ENCODE measurements at regions not wholly inside any gene's neighbourhood (a gene's known extent, or its start where the extent isn't known, plus 50 kb on each side); places are given as distances from the start of the nearest gene placed in this dataset.

- TF ChIP-seq POLR2AphosphoS5 (IDR thresholded peaks at IDR 0.05; ENCODE audit: borderline replicate concordance, low read depth, low read length): no peak
- TF ChIP-seq EZH2 (IDR thresholded peaks at IDR 0.05): no peak
- no peak for TF ChIP-seq FOXP2 (optimal IDR thresholded peaks at IDR 0.05; ENCODE audit: control extremely low read depth, extremely low read length, insufficient read depth)
These were observed 171.3 kb upstream of the C1orf87 start for GRCh38 chr1:60244906-60245305.

Data from SK-N-MC (cell line).